Putamen (tissue), 1 donor: ENCODE measurements at regions not wholly inside any gene's neighbourhood (a gene's known extent, or its start where the extent isn't known, plus 50 kb on each side); places are given as distances from the start of the nearest gene placed in this dataset.

ENCODE experiments used
- DNase-seq: peaks from one replicate; pipeline ENCODE4 v3.0.0-alpha.2; 2016; ENCODE audit warnings: low spot score

DNA sequence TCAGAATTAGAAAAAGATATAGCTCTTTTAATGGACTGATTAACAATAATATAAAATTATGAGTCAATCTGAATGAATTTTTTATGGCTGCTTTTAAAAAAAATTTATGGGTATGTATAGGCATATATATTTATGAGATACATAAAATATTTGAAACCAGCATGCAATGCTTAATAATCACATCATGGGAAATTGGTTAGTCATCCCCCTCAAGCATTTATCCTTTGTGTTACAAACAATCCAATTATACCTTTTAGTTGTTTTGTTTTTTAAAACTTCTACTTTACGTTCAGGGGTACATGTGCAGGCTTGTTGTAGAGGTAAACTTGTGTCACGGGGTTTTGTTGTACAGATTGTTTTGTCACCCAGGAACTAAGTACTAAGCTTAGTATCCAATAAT, 63.4 kb upstream of the HMGCLL1 start:
- DNase-seq = no peak

- no peak for DNase-seq
Observed at GRCh38 chr6:55636406-55637102, 57.6 kb upstream of the HMGCLL1 start.

GRCh38 chr6:55633471-55633870, 54.5 kb upstream of the HMGCLL1 start:
- no peak for DNase-seq

DNA sequence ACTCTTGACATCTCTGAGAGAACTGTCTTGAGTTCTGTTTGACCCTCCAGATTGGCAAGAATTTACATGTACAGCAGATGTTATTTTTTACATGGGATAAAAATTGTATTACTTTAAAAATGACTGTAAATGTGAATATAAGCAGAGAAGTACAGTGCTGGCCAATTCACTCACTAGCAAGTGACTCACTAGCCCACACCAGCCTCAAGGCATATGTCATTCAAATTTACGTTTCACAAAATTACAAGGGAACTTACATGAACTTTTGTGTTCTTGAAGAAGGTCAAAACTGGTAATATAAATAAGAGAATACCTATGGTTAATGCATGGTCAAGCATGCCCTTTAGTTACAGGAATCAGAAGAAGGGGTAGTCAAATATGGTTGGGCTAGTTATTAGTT, 54.0 kb upstream of the HMGCLL1 start:
- no peak for DNase-seq
